Endodermal cell (in vitro differentiated cells): ENCODE measurements at regions not wholly inside any gene's neighbourhood (a gene's known extent, or its start where the extent isn't known, plus 50 kb on each side); places are given as distances from the start of the nearest gene placed in this dataset.

Experiments used
- DNase-seq: peaks from one replicate; pipeline ENCODE4 v3.0.0-alpha.2; 2017
- H3K27ac ChIP-seq: 2 replicates; pipeline ENCODE4 v1.5.1; 2013; ENCODE audit warnings: mild to moderate bottlenecking, low read depth, low read length, moderate library complexity
- H3K27me3 ChIP-seq: 2 replicates; pipeline ENCODE4 v1.6.1; 2013; ENCODE audit warnings: mild to moderate bottlenecking, low read length, moderate library complexity; ENCODE audit not compliant: insufficient read depth, control insufficient read depth, poor library complexity, severe bottlenecking
- H3K36me3 ChIP-seq: 2 replicates; pipeline ENCODE4 v1.7.0; 2013; ENCODE audit warnings: mild to moderate bottlenecking, low read length, moderate library complexity; ENCODE audit not compliant: control insufficient read depth, insufficient read depth
- H3K4me1 ChIP-seq: one replicate; pipeline ENCODE4 v1.7.0; 2013; ENCODE audit warnings: low read length; ENCODE audit not compliant: control insufficient read depth, insufficient read depth
- H3K4me3 ChIP-seq: 2 replicates; pipeline ENCODE4 v1.5.1; 2013; ENCODE audit warnings: mild to moderate bottlenecking, low read length, moderate library complexity
- H3K9ac ChIP-seq: 2 replicates; pipeline ENCODE4 v1.6.1; 2013; ENCODE audit warnings: mild to moderate bottlenecking, low read length, moderate library complexity; ENCODE audit not compliant: poor library complexity, severe bottlenecking; ENCODE audit errors: extremely low read depth
- H3K9me3 ChIP-seq: 2 replicates; pipeline ENCODE4 v1.6.1; 2013; ENCODE audit warnings: mild to moderate bottlenecking, low read length, moderate library complexity; ENCODE audit not compliant: control insufficient read depth
- H3K27ac Mint-ChIP-seq: 2 replicates; pipeline ENCODE4 v1.8.0; 2020; ENCODE audit warnings: mixed read lengths
- H3K27me3 Mint-ChIP-seq: 2 replicates; pipeline ENCODE4 v1.8.0; 2021; ENCODE audit warnings: mild to moderate bottlenecking, mixed read lengths; ENCODE audit not compliant: insufficient read depth
- H3K36me3 Mint-ChIP-seq: 2 replicates; pipeline ENCODE4 v1.8.0; 2020; ENCODE audit warnings: low read depth, mixed read lengths
- H3K4me1 Mint-ChIP-seq: 2 replicates; pipeline ENCODE4 v1.8.0; 2020; ENCODE audit warnings: mixed read lengths
- H3K4me3 Mint-ChIP-seq: 2 replicates; pipeline ENCODE4 v1.8.0; 2020; ENCODE audit warnings: mild to moderate bottlenecking, moderate library complexity, mixed read lengths
- H3K9me3 Mint-ChIP-seq: 2 replicates; pipeline ENCODE4 v1.8.0; 2020; ENCODE audit warnings: mild to moderate bottlenecking, mixed read lengths
- CTCF ChIP-seq: fragments of 200-600 bp; sonication (generic); conservative IDR thresholded peaks from 2 replicates; pipeline ENCODE4 v1.5.0; 2021; ENCODE audit warnings: antibody characterized with exemption, mild to moderate bottlenecking
- WGBS, 2 experiments: methylation state at CpG; one replicate each; pipeline versions ENCODE4 v1.1.5 to v1.1.7; 2013; ENCODE audit warnings: missing lambda C conversion rate in 2 of 2, mixed read lengths in 1 of 2; ENCODE audit not compliant: insufficient coverage in 1 of 2, insufficient read length in 1 of 2; 5-methylcytosine and 5-hydroxymethylcytosine counted together

- peaks cover 28% of the 10 kb centered on the region for H3K27me3 ChIP-seq
- peaks cover 10% of the 10 kb centered on the region for H3K9me3 ChIP-seq
- Mint-ChIP-seq H3K36me3 (no peaks in the 10 kb centered on the region), H3K9me3 (peaks cover 15% of the 10 kb centered on the region), H3K4me1 (peaks cover 11% of the 10 kb centered on the region), H3K27ac (no peak overlapping the region), H3K27me3 (peaks cover 46% of the 10 kb centered on the region), H3K4me3 (no peak overlapping the region)
- 91 to 93% methylated on average over 14 to 18 of the region's 21 CpGs for WGBS, 2 experiments
- TF ChIP-seq CTCF = no peak
- no peak overlapping the region for H3K27ac ChIP-seq
- no peaks in the 10 kb centered on the region for H3K4me1 ChIP-seq
- H3K36me3 ChIP-seq = no peaks in the 10 kb centered on the region
- no peak overlapping the region for H3K9ac ChIP-seq
- DNase-seq = peak; percentile 29
- no peak overlapping the region for H3K4me3 ChIP-seq
Observed at GRCh38 chr17:77737442-77738265, 220.8 kb upstream of the TNRC6C start.

GRCh38 chr17:77738751-77739531 lies 219.6 kb upstream of the TNRC6C start:
- peak; percentile 35 for DNase-seq
- Histone ChIP-seq H3K36me3 (no peaks in the 10 kb centered on the region), H3K9ac (no peak overlapping the region), H3K4me1 (no peaks in the 10 kb centered on the region), H3K4me3 (no peak overlapping the region), H3K9me3 (no peaks in the 10 kb centered on the region), H3K27me3 (peaks cover 28% of the 10 kb centered on the region), H3K27ac (no peak overlapping the region)
- H3K27me3 Mint-ChIP-seq = peaks cover 48% of the 10 kb centered on the region
- no peak for TF ChIP-seq CTCF
- H3K27ac Mint-ChIP-seq = no peak overlapping the region
- WGBS, 2 experiments = 82 to 83% methylated on average over 7 to 8 of the region's 8 CpGs
- H3K36me3 Mint-ChIP-seq = no peaks in the 10 kb centered on the region
- peaks cover 3% of the 10 kb centered on the region for H3K9me3 Mint-ChIP-seq
- no peak overlapping the region for H3K4me3 Mint-ChIP-seq
- peaks cover 15% of the 10 kb centered on the region for H3K4me1 Mint-ChIP-seq

GRCh38 chr17:77740481-77740880 lies 218.0 kb upstream of the TNRC6C start:
- Mint-ChIP-seq H3K9me3 (peaks cover 3% of the 10 kb centered on the region), H3K36me3 (no peaks in the 10 kb centered on the region), H3K27me3 (peaks cover 51% of the 10 kb centered on the region), H3K4me3 (no peak overlapping the region), H3K27ac (no peak overlapping the region), H3K4me1 (peaks cover 13% of the 10 kb centered on the region)
- peak; percentile 19 for DNase-seq
- H3K9ac ChIP-seq = no peak overlapping the region
- H3K9me3 ChIP-seq = no peaks in the 10 kb centered on the region
- no peak for TF ChIP-seq CTCF
- H3K4me3 ChIP-seq = no peak overlapping the region
- no peaks in the 10 kb centered on the region for H3K36me3 ChIP-seq
- WGBS, 2 experiments = 92 to 97% methylated on average over 3 to 7 of the region's 7 CpGs
- no peak overlapping the region for H3K27ac ChIP-seq
- H3K4me1 ChIP-seq = no peaks in the 10 kb centered on the region
- peaks cover 28% of the 10 kb centered on the region for H3K27me3 ChIP-seq
